GM18867 (cell line): ENCODE measurements at regions not wholly inside any gene's neighbourhood (a gene's known extent, or its start where the extent isn't known, plus 50 kb on each side); places are given as distances from the start of the nearest gene placed in this dataset.

Experiments used
- ATAC-seq: cut with Tn5 transposase; IDR thresholded peaks from one replicate; pipeline ENCODE4 v1.9.1; 2021; ENCODE audit warnings: mild to moderate bottlenecking, moderate library complexity; ENCODE audit not compliant: unreplicated experiment

DNA sequence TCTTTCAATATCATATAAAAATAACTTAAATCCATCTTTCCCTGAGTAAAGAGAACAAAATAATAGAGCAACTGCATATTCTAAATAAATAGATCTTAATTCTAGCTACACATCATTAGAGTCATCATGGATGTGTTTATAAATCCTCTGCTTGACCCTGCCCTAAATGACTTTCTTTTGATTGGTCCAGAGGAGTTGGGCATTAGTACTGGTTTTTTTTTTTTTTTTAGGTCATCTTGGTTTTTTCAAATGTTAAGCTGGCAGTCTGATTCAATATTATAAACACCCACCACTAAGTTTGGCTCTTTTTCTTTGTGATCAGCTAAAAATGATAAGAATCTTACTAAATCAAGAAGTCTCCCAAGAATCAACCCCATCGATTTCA, 504.0 kb upstream of the CBLB start:
- no peak for ATAC-seq

DNA sequence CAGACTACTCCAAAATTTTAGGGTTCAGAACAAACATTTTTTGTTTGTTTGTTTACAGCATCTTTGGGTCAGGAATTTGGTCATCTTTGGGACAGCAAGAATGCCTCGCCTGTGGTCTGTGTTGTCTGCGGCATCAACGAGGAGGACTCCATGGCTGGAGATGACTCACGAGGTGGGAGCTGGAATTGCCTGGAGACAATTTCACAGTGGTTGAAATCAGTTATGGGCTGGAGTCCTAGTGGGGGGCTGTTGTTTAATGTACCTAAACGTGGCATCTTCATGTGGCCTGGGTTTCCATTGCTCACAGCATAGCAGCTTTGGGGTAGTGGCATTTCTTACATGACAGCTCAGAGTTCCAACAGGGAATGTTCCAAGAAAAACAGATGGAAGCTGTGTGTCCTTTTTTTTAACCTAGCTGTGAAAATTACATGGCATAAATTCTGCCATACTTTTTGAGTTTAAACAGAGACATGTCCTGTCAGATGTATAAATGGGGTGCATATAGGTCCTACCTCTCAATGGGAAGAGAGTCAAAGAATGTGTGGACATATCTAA, 507.3 kb upstream of the CBLB start:
- ATAC-seq = no peak

DNA sequence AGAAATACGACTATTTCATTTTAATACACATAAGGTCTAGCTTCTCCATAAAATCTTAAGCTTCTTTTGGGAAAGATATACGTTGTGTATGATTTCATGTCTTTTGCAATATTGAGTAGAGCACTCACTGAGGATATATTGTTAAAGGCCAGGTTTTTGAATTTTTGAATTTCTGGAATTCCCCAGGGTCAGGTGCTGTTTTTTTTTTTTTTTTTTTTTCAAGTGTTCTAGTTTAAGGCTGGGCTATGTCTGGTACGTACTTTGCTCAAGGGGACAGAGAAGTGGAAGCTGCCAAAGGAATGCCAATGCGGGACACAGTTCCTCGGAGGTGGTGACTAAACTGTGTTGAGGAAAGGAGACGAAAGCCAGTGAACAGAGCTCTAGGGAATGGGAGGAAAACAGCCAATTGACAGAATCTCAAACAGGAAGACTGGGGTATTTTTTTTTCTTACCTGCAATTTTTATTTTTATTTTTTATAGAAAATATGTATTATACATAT, 510.5 kb upstream of the CBLB start:
- ATAC-seq = no peak

DNA sequence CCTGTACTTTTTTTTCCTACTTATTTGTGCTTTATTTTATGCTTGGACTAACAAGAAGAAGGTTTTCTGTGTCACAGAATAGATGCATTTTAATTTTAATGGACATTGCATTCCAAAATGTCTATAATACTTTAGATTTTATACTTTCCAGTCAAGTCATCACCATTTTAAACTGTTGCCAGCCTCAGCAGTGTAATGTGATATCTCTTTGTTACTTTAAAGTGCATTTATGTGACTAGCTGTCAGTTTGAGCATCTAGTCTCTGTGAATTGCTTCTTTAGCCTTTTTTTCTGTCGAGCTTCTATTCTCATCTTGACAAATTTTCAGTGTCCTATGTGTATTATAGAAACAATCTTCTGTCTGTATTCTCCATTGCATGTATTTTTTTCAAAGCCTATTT, 511.4 kb upstream of the CBLB start:
- no peak for ATAC-seq

DNA sequence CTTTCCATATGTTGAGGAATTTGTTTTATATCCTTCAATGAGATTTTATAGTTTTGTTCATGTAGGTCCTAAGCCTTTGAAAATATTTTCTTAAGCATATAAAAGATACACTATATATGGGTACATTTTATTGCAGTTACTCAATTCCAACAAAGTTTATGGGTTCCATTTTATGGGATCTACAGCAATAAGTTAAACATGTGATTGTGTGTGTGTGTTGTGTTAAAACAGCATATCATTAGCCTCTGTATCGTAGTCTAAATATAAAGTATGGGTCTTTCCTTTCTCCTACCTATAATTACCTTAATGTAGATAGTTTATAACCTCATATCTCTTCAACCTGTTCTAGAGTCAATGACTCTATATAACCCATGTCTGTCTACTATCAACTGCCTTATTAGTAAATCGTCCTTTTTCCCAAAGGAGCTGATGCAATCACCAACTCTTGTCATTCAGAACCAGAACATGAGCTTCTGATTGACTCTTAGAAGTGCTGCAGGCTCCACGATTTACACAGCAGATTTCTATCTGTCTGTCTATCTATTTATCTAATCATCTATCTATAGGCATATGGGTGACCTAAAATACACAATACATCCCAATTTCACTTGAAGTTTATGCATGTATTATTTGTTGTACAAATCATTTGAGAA, 512.6 kb upstream of the CBLB start:
- ATAC-seq = no peak

DNA sequence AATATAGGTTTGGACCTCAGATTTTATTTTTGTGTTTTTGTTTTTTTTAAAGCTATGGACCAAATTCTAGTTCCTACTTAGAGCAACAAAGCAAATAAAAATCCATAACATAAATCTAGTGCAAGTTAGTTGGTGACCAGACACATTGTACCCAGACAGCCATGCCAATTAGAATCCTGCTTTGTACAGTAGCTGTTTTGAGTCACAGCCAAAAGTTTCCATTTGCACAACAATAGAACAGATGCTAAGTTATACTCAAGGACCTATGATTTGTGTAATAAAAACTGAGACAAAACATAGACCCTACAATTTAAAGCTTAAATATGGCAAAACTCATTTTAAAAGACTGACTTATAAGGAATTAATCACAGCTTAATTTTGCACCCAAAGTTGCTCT, 513.1 kb upstream of the CBLB start:
- no peak for ATAC-seq

DNA sequence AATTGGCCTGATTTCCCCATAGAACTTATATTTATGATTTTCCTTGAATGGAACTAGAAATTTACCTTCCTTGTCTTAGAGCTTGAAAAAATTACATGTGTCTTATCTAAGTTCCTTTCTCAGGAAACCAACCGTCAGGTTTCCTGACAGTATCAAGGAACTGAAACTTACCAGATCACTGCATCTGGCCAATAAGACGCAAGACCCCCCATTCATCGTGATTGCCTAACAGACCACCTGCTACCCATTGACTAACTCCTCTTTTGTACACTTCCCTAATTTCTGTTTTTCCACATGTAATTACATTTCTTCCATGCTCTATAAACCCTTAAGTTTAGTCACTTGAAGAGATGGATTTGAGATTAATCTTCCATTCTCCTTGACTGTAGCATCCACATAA, 517.2 kb upstream of the CBLB start:
- ATAC-seq = no peak

DNA sequence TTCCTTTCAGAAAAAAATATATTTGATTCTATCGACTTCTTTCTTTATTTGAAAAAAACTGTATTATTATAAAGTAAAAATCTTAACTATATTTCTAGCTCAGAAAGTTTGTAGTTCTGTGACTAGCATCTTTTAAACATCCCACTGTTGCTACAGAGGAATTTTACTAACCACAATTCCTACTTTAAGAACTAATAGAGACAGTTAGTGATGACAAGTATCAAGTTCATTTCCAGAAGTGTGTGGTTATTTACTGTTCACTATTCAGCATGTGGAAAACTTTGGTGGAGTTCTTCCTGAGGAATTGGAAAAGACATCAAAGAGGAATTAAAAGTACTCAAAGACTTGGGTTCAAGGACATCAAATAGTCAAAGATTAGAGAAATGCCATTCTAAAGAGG, 524.1 kb upstream of the CBLB start:
- no peak for ATAC-seq

DNA sequence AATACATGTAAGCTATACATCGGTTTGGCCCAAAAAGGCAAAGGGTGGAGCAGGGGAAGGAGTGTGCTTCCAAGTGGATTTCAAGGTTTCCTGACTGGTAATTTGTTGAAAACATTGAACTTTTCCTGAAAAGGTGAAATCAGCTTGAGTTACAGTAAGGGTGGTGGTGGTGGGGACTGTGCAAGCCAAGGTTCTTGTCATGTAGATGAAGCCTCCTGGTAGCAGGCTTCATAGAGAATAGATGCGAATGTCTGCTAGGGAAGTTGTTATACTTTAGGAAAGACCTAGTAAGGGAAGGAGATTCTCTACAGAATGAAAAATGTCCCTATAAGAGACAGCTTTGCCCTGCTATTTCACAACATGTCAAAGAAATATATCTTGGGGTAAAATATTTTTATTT, 528.2 kb upstream of the CBLB start:
- no peak for ATAC-seq

DNA sequence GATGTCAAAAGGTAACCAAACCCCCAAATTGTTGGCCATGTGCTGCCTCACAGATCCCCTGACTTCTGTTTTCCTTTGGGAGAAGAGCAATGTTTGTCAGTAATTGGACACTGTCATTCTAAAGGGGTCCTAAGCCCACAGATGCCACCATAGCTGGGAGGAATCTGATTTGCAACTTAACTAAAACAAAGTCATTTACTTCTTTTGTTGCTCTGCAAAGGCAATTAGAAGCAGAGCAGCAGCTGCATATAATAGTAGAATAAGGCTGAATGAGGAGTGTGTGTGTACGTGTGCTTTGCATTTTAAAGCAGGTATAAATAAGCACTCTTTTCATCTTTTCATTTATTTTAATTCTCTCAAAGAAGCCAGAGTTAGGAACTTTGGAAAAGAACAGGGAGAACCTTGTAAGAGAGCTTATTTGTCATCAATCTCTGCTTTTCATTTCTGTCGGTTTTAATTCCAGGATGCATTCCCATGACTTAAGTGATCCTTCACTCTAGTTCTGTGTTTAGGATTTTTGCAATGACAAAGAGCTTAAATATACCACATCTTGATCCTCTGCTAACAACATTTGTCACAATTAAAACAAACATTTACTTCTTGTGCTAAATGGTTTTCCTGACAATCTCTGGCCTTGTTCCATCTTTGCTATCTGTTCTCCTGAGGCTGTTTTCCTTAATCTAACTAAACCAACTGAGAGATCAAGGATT, 530.2 kb upstream of the CBLB start:
- ATAC-seq = no peak

DNA sequence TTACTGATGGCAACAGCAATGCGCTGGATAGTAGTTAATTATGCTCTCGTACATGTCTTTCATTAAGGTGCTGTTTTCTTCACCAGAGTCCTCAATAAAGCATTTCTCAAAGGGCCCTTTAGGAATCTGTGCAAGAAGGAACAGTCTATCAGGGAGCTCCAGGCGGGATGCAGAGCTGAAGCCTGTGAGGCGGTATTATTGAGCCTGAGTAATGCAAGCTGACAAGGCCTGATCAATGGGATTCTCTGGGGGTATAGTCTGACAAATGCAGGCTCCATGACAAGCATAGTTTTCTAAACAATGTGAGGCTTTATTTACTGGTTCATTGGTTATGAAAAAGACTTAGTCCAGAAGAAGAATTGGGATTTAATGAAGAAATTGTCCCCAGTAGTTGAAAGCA, 530.9 kb upstream of the CBLB start:
- no peak for ATAC-seq

DNA sequence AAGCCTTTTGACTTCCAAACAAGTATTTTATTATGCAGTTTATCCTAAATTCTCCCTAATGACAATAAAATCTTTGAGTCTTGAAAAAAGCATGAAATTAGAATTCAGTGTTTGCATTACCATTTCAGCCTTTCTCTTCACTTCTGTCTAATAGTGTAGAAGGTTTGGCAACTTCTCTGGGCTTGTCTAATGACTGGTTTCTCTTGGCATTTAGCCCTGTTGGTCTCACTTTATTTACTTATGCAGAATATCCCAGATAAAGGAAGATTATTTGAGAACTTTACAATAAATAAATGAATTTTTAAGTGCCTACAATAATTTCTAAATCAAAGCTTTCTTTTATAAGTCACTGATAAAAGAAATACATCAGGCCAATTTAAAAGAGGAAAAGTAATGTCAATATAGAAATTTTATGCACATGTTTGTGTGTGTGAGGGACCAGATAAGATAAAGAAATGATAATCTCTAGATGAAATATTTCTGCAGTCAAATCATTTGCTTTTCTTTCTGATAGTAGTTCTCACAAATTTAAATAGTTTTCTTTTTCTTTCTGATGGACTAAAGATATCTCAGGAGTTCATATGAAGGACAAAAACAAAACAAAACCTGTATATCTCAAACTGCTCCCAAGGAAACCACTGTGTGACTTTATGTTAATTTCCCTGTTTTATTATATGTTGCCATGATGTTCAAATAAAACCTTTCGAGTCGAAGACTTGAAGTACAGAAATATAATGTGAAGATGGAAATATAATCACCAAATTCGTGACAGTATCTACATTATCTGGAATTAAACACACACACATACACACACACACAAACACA, 533.1 kb upstream of the CBLB start:
- no peak for ATAC-seq

DNA sequence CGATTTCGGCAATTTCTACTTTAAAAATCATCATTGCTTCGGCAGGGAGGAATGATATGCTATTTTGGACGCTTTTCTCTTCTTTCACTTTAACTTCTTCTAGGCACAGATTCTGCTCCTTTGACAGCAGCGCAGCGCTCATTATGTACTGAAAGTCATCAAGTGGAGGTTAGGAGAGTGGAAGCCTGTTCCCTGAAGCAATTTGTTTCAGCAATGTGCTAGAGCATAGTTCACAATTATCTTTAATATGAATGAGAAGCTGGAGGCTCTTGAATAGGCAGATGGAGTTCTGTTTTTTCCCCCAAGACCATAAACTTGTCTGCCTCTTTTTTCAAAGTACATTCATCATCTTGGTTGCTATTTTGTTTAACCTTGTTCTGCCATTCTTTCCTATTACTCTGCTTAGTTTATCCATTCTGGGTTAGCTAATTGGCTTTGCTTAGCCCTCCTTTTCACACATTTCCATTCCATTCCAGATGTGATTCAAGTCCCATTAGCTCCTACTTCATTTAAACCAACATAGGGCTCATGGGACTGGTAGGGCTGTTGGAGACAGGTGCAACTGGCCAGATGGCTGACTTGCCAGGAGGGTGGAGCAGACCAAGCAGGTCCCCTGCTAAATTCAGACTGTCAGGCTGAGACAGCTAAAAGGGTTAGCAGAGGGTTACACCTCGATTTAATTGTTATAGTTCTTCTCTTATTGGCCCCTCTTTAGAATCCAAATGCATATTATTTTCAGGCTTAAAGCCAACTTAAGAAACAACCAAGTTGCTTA, 534.7 kb upstream of the CBLB start:
- ATAC-seq = no peak

DNA sequence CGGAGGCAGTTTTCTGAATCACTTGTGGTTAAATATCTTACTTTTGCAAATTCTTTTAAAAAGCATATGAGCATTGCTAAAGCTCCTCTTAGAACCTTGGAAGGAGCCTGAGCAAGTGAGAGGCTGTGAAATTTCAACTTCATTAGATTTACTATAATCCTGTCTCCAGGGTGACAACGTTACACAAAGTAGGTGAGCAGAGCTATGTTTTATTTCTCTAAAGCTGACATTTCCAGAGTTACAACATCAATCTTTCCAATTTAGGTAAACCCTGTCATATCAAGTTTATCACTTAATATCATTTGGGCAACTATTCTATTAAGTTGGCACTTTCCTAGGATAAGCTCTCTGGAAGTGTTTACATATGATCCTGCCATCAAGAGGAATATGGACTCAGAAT, 544.9 kb upstream of the CBLB start:
- no peak for ATAC-seq

DNA sequence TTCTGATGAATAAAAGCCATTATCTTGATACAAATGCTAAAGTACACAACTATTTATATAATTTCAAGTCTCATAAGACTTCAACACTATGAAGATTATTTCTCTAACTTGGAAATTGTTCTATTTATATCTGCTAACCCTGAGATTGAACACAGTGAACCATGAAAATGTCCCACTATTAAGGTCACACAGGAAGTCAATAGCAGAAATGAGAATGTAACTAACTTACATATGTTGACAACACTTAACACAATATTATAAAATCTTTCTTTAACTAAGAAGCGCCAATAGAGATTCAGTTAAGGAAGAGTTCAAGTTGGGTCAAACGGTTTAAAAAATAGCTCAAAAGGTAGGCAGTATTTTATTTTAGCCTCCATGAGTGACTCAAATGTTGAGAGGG, 551.8 kb upstream of the CBLB start:
- ATAC-seq = peak; percentile 52

DNA sequence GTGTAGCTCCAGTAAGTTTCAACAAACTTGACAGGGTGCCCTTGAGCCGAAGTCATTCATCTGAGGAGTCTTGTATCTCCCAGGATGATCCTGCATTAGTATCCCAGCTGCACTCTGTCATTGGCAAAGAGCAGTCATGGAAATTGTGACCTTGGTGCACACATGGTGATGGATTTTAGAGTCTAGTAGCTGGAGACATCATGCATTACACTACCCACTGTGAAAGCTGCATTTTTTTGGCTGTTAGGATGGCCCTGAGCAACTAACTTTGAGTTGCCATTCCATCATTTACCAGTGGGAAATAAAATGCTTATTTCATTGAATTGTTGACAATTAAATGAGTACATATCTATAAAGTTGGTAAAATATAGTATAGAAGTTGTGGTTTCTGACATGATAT, 552.6 kb upstream of the CBLB start:
- ATAC-seq = no peak

DNA sequence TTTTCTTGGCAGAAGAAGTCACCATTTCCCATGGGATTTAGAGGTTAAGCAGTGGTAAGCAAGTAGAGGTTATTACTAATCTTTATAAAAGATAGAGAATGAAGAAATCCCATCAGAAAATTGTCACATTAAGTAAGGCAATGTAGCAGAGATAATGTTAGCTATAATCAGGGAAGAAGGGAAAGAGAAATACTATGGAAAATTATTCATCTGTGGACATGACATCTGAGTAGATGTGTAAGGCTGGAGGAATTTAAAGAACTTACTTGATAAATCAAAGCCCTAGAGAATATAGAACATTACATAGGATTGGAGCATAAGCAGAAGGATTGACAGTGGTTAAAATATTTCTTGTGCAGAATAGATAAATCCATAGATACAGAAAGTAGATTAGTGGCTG, 553.1 kb upstream of the CBLB start:
- no peak for ATAC-seq

DNA sequence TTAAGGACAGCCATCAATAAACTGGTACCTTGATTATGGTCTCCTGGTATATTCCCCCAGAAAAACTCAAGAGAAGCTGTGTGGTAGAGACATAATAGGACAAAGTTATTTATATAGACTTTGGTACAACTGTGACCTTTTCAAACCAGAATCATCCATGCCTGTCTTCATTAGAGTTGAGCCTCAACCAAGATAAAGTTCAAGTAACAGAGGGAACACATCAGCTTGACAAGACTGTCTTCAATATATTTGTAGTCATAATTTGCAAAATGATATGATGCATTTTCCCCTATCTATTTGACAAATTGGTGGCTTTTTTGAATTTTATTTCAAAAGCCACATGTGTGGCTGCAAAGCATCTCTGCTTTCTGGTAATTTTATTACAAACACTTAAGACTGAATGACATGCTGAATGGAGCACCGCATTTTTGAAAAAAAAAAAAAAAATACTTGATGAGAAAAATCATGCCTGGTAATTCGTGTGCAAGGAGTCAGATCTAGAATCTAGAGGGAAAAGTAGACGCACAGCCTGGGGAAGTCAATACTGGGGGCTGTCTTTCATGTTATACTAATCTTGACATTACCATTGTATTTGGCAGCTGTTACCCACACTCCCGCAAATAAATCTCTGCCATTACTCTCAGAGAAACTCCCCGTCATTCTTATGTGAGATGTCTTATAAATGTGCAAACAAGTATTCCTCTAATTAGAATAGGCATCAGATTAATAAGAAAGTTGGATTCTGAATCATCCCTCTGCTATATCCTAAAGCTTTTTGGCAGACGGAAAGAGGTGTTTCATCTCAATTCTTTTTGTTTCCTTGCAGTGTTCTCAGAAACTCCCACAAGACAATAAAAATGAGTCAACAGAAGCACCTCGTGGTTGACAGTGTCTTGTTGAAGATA, 554.8 kb upstream of the CBLB start:
- peak; percentile 51 for ATAC-seq

DNA sequence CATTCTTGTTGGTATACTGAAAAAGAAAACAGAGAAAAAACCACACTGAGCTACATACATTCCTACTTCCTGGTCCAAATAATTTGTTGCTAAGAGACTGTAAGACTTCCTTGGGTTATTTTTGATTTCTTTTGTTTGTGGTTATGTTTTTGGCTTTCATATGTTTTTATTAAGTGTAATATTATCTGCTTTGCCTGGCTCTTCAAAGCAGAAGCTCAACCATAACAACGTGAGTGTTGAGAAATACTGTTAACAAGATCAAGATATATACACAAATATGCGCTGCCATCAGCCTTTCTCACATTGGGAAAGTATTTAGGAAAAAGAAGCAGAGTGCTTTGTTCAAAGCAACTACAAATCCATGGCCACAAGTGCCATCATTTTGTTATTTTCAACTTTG, 556.2 kb upstream of the CBLB start:
- no peak for ATAC-seq

DNA sequence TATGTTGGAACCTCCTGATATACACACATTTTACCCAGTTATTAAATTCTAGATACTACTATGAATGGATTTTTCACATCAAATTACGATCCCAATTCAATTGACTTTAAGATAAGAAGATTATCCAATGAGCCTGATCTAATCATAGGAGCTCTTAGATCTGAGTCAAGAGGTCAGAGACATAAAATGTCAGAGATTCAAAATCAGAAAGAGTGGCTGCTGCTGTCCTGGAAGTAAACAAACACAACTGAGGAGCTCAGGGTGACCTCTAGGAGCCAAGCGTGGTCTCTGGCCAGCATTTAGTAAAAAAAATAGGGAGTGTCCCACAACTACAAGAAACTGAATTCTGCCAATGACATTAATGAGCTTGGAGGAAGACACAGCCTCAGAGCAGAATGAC, 557.1 kb upstream of the CBLB start:
- ATAC-seq = no peak
